Panc1 (cell line): ENCODE measurements at regions not wholly inside any gene's neighbourhood (a gene's known extent, or its start where the extent isn't known, plus 50 kb on each side); places are given as distances from the start of the nearest gene placed in this dataset.

Experiments used
- ATAC-seq: fragments of 200-7000 bp; cut with Tn5 transposase; 2 replicates; pipeline ENCODE4 v1.9.1; 2020; ENCODE audit warnings: mild to moderate bottlenecking, moderate library complexity
- BruUV-seq: library from RNA; stranded (reverse); fragments of 400-500 nt; replicated peaks from 2 replicates; lab custom pipeline; 2021; lab: Mats Ljungman, UMichigan
- CTCF ChIA-PET: fragments of 300-600 bp; sonication (Branson Sonifier 250); formaldehyde crosslinking; loops from one replicate; lab custom pipeline; 2022; ENCODE audit warnings: antibody characterized with exemption; lab: Charles Lee
- POLR2A ChIA-PET: fragments of 300-600 bp; sonication (Branson Sonifier 250); formaldehyde crosslinking; loops from one replicate; lab custom pipeline; 2022; ENCODE audit warnings: antibody characterized with exemption; lab: Charles Lee
- DNase-seq: peaks from one replicate; pipeline ENCODE4 v3.0.0-alpha.2; 2010; ENCODE audit warnings: low read depth, low spot score
- H3K27ac ChIP-seq: 2 replicates; pipeline ENCODE4 v1.5.1; 2011; ENCODE audit warnings: mild to moderate bottlenecking, low read length, inconsistent platforms
- H3K27me3 ChIP-seq: fragments of 200-500 bp; sonication (Bioruptor generic); 2 replicates; pipeline ENCODE4 v1.6.0; 2014; ENCODE audit warnings: low read length, inconsistent platforms; ENCODE audit not compliant: control insufficient read depth, insufficient read depth
- H3K36me3 ChIP-seq: fragments of 200-500 bp; sonication (Bioruptor generic); 2 replicates; pipeline ENCODE4 v1.5.1; 2014; ENCODE audit warnings: inconsistent platforms, mild to moderate bottlenecking, low read length, moderate library complexity; ENCODE audit not compliant: control insufficient read depth, insufficient read depth
- H3K4me1 ChIP-seq: 2 replicates; pipeline ENCODE4 v1.5.1; 2011; ENCODE audit warnings: inconsistent platforms, mild to moderate bottlenecking, low read length, moderate library complexity; ENCODE audit not compliant: control insufficient read depth, insufficient read depth
- H3K4me3 ChIP-seq, 2 experiments: 2 replicates each; pipeline ENCODE4 v1.5.1; 2011 to 2012; ENCODE audit warnings: low read depth in 2 of 2, low read length in 2 of 2, mild to moderate bottlenecking in 2 of 2, inconsistent platforms in 1 of 2, moderate library complexity in 1 of 2
- H3K9me3 ChIP-seq: fragments of 200-500 bp; sonication (Bioruptor generic); 2 replicates; pipeline ENCODE4 v1.5.1; 2014; ENCODE audit warnings: low read depth, mild to moderate bottlenecking, inconsistent platforms, low read length, moderate library complexity; ENCODE audit not compliant: control insufficient read depth, insufficient read depth
- CTCF ChIP-seq: fragments of 450-650 bp; IDR thresholded peaks from 2 replicates; pipeline ENCODE4 v1.5.1; 2017; ENCODE audit warnings: mild to moderate bottlenecking
- POLR2AphosphoS5 ChIP-seq: IDR thresholded peaks from 2 replicates; pipeline ENCODE4 v1.6.1; 2012; ENCODE audit warnings: mild to moderate bottlenecking, low read depth, low read length, moderate library complexity
- REST ChIP-seq, 2 experiments: IDR thresholded peaks; 2 replicates each; pipeline ENCODE4 v1.6.1; 2011 to 2012; ENCODE audit warnings: low read depth in 2 of 2, control low read depth in 1 of 2, low read length in 1 of 2, mild to moderate bottlenecking in 1 of 2, moderate library complexity in 1 of 2; ENCODE audit not compliant: insufficient read depth in 1 of 2
- SIN3A ChIP-seq: IDR thresholded peaks from 2 replicates; pipeline ENCODE4 v1.6.1; 2012; ENCODE audit warnings: low read depth, mild to moderate bottlenecking, low read length, moderate library complexity, borderline replicate concordance; ENCODE audit not compliant: insufficient read depth
- TCF7L2 ChIP-seq: IDR thresholded peaks from 2 replicates; pipeline ENCODE4 v1.6.1; 2011; ENCODE audit warnings: mild to moderate bottlenecking, low read depth, low read length, inconsistent platforms
- in situ Hi-C: cut with HindIII; loops from 2 replicates; pipeline ENCODE4 v1.10.0; 2016; ENCODE audit warnings: low sequenced_read_pairs, low pct_unique_long_range_greater_than_20kb
- intact Hi-C: fragments of 100-400 bp; cut with micrococcal nuclease; formaldehyde crosslinking; loops from one replicate; pipeline ENCODE4 v1.10.0; 2022; ENCODE audit not compliant: unreplicated experiment

DNA sequence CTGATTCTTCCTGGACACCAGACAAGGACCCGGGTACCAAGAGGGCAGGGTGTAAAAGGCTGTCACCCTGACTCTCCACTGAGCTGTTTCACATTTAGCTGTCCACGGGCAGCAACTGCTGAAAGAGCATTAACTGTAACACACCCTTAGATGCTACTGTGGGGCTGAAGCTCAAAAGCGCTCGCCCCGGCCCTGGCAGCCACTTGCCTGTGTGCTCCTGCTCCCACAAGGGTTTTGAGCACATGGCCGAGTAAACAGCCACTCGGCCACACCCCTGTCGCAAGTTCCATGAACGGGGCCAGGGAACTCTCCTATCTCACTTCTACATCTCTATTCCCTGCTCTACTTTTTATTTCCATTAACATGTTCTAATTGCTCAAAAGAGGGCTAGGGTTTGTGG, 421.7 kb downstream of the TUSC7 start:
- Histone ChIP-seq H3K27me3 (no peaks in the 10 kb centered on the region), H3K9me3 (no peaks in the 10 kb centered on the region), H3K4me1 (no peaks in the 10 kb centered on the region), H3K4me3 (no peak overlapping the region), H3K36me3 (no peaks in the 10 kb centered on the region), H3K27ac (no peak overlapping the region)
- in situ Hi-C loops = no loop called here
- POLR2A ChIA-PET = no interaction called here
- TF ChIP-seq REST (IDR thresholded peaks at IDR 0.05; ENCODE audit: insufficient read depth in 1 of 2, low read depth in 2 of 2, low read length in 1 of 2) = no peak
- no peak for TF ChIP-seq POLR2AphosphoS5
- TF ChIP-seq SIN3A = no peak
- no peak for TF ChIP-seq TCF7L2
- no peak for TF ChIP-seq CTCF
- BruUV-seq = no TSS peak
- no peak for ATAC-seq
- intact Hi-C loops = no loop called here
- CTCF ChIA-PET = no interaction called here
- DNase-seq = no peak

DNA sequence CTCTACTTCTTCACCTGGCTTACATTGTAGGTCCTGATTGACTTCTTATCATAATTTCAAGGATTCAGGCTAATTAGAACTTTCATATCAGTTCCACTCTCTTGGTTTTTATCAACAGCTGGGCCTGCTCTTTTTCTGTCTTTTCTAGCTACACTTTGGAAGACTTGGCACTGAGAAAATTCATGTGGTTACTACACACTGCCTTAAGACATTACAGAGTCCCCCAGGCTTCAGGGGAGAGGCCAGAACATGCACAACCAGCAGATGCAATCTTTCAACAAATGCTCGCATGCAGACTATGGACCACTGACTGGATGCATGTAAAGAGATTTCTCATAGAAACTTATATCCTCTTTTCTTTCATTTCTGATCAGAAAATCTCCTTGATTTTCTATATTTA, 423.5 kb downstream of the TUSC7 start:
- in situ Hi-C loops (no loop called here), intact Hi-C loops (no loop called here)
- Histone ChIP-seq H3K36me3 (no peaks in the 10 kb centered on the region), H3K27ac (no peak overlapping the region), H3K4me1 (no peaks in the 10 kb centered on the region), H3K27me3 (no peaks in the 10 kb centered on the region), H3K9me3 (no peaks in the 10 kb centered on the region), H3K4me3 (no peak overlapping the region)
- DNase-seq = no peak
- TF ChIP-seq CTCF (no peak), TCF7L2 (no peak), POLR2AphosphoS5 (no peak), REST (IDR thresholded peaks at IDR 0.05; ENCODE audit: insufficient read depth in 1 of 2, low read depth in 2 of 2, low read length in 1 of 2) (no peak), SIN3A (no peak)
- no TSS peak for BruUV-seq
- ATAC-seq = no peak
- POLR2A ChIA-PET = interaction anchor here (0.6 kb wide), 1 partner anchor 374 kb away, joined by 3 read pairs; no protein-coding TSS in a partner anchor
- CTCF ChIA-PET = no interaction called here
